Cardiac muscle cell (in vitro differentiated cells and primary cell): ENCODE measurements at regions not wholly inside any gene's neighbourhood (a gene's known extent, or its start where the extent isn't known, plus 50 kb on each side); places are given as distances from the start of the nearest gene placed in this dataset.
"Not testable (repeated sequence)": the region's sequence is repeated elsewhere in the genome, so short reads cannot be mapped to it uniquely, and the experiment has no call there.

ENCODE experiments used
- DNase-seq, 2 donors: peaks; one replicate each; pipeline versions ENCODE4 v3.0.0 to v3.0.0-alpha.2; 2010 to 2017; ENCODE audit warnings: low read depth in 1 of 2, low spot score in 1 of 2
- H3K27ac ChIP-seq: fragments of 200-600 bp; sonication (generic); 2 replicates; pipeline ENCODE4 v1.5.1; 2016
- H3K27me3 ChIP-seq: fragments of 200-600 bp; sonication (generic); 2 replicates; pipeline ENCODE4 v1.6.0; 2016; ENCODE audit warnings: control low read depth
- H3K36me3 ChIP-seq: fragments of 200-600 bp; sonication (generic); 2 replicates; pipeline ENCODE4 v1.5.1; 2016; ENCODE audit warnings: control low read depth
- H3K4me1 ChIP-seq: fragments of 200-600 bp; sonication (generic); 2 replicates; pipeline ENCODE4 v1.8.1; 2017; ENCODE audit warnings: low read depth, mild to moderate bottlenecking, mixed run types
- H3K4me3 ChIP-seq: fragments of 200-600 bp; sonication (generic); 2 replicates; pipeline ENCODE4 v1.5.1; 2016; ENCODE audit warnings: mild to moderate bottlenecking
- H3K9me3 ChIP-seq: fragments of 200-600 bp; sonication (generic); 2 replicates; pipeline ENCODE4 v1.5.1; 2017; ENCODE audit warnings: low read depth, mild to moderate bottlenecking, control low read depth
- TF ChIP-seq, protein P1 (sequence below): IDR thresholded peaks from 2 replicates; pipeline ENCODE4 v1.5.1; 2012; ENCODE audit warnings: low read depth, mild to moderate bottlenecking, low read length

DNA sequence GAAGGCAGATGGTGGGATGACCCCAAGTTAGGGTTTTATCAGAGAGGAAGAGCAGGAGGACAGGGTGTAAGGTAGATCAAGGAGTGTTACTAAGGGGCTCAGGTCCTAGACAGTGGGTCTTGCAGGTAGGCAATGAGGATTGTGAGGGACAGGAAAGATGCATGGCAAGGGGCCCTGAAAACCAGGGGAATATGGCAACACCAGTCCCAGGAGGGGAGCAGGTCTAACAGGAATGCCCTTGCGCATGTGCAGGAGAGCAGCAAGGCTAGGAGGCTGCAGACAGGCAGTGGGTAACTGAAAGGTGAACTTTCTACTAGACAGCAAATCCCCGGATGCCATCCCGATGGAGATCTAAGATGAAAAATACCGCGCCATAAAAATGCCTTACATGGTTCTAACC, 211.3 kb downstream of the ALG10 start:
- H3K27me3 ChIP-seq: no peaks in the 10 kb centered on the region
- no peaks in the 10 kb centered on the region for H3K9me3 ChIP-seq
- TF ChIP-seq, protein P1, sequence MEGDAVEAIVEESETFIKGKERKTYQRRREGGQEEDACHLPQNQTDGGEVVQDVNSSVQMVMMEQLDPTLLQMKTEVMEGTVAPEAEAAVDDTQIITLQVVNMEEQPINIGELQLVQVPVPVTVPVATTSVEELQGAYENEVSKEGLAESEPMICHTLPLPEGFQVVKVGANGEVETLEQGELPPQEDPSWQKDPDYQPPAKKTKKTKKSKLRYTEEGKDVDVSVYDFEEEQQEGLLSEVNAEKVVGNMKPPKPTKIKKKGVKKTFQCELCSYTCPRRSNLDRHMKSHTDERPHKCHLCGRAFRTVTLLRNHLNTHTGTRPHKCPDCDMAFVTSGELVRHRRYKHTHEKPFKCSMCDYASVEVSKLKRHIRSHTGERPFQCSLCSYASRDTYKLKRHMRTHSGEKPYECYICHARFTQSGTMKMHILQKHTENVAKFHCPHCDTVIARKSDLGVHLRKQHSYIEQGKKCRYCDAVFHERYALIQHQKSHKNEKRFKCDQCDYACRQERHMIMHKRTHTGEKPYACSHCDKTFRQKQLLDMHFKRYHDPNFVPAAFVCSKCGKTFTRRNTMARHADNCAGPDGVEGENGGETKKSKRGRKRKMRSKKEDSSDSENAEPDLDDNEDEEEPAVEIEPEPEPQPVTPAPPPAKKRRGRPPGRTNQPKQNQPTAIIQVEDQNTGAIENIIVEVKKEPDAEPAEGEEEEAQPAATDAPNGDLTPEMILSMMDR: no peak
- DNase-seq: no peak
- no peak overlapping the region for H3K27ac ChIP-seq
- no peak overlapping the region for H3K4me3 ChIP-seq
- no peaks in the 10 kb centered on the region for H3K36me3 ChIP-seq
- no peaks in the 10 kb centered on the region for H3K4me1 ChIP-seq

DNA sequence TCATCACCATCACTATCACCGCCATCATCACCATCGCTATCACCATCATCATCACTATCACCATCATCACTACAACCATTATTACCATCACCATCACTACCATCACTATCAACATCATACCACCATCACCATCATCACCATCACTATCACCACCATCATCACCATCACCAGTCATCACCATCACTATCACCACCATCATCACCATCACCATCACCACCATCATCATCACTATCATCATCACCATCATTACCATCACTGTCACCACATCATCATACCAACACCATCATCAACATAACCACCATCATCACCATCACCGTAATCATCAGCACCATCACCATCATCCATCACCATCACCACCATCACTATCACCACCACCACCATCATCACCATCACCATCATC, 213.8 kb downstream of the ALG10 start:
- H3K9me3 ChIP-seq: no peaks in the 10 kb centered on the region

DNA sequence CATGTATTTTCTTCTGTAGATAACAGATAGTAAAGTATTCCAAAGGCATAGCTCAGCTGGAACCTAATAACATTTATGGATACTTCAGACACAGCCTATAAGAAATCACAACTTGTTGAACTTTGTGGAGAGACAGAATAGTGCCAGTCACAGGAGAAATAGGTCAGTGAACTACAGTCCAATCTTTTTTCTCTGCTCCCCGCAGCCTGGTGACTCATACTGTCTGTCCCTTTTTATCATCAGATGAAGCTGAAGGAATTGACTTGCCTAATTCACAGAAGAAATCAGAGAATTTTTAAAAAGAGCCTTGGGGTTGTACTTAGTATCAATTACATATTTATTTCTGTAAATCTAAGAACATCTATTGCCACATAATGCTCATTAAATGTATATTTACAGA, 222.3 kb downstream of the ALG10 start:
- H3K27me3 ChIP-seq: no peaks in the 10 kb centered on the region
- no peaks in the 10 kb centered on the region for H3K9me3 ChIP-seq
- no peak overlapping the region for H3K27ac ChIP-seq
- H3K4me3 ChIP-seq: no peak overlapping the region
- H3K36me3 ChIP-seq: no peaks in the 10 kb centered on the region
- DNase-seq: no peak
- TF ChIP-seq, protein P1: no peak
- no peaks in the 10 kb centered on the region for H3K4me1 ChIP-seq

More for the DNA sequence above, 213.8 kb downstream of the ALG10 start:
- DNase-seq: no peak
- Histone ChIP-seq H3K27ac (no peak overlapping the region), H3K36me3 (no peaks in the 10 kb centered on the region), H3K4me3 (no peak overlapping the region), H3K4me1 (no peaks in the 10 kb centered on the region), H3K27me3 (no peaks in the 10 kb centered on the region)
- TF ChIP-seq, protein P1: no peak

DNA sequence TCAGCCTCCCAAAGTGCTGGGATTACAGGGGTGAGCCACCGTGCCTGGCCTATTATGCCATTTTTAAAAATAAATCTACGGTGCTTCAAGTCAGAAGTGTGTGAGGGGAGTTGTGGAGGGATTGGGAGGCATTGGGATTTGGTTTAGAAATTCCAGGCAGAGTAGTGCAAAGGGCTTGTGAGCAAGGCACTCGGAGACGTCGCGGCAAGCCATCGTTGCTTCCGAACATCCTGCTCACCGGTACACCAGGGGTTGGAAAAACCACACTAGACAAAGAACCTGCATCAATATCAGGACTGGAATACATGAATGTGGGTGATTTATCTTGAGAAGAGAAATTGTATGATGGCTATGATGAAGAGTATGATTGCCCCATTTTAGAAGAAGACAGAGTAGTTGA, 227.0 kb downstream of the ALG10 start:
- no peak for DNase-seq
- Histone ChIP-seq H3K36me3 (no peaks in the 10 kb centered on the region), H3K27ac (no peak overlapping the region), H3K27me3 (no peaks in the 10 kb centered on the region), H3K9me3 (no peaks in the 10 kb centered on the region), H3K4me3 (no peak overlapping the region), H3K4me1 (no peaks in the 10 kb centered on the region)
- TF ChIP-seq, protein P1: no peak

DNA sequence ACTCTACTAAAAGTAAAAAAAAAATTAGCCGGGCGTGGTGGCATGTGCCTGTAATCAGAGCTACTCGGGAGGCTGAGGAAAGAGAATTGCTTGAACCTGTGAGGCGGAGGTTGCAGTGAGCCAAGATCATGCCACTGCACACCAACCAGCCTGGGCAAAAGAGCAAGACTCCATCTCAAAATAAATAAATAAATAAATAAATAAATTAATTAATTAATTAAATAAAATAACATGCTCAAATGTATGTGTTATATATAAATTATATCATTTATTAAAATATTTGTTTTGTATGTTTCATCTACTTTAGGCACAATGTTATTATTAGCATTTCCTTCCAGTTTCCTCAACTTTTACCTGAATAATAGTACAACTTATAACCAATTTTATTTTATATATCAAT, 229.6 kb downstream of the ALG10 start:
- H3K27ac ChIP-seq, H3K4me3 ChIP-seq, H3K9me3 ChIP-seq, H3K36me3 ChIP-seq, DNase-seq, H3K4me1 ChIP-seq, H3K27me3 ChIP-seq: not testable (repeated sequence)

DNA sequence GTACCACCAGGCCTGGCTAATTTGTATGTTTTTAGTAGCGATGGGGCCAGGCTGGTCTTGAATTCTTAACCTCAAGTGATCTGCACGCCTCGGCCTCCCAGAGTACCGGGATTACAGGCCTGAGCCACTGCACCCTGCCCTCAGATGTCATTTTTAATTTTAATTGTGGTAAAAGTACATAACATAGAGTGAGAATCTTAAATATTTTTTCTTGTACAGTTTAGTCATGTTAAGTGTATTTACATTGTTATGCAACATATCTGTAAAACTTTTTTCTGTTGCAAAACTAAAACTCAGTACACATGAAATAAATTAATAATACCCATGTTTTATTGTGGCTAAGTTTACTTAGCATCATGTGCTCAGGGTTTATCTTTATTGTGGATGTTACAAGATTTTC, 231.4 kb downstream of the ALG10 start:
- TF ChIP-seq, protein P1: no peak
- Histone ChIP-seq H3K27me3 (no peaks in the 10 kb centered on the region), H3K9me3 (no peaks in the 10 kb centered on the region), H3K36me3 (no peaks in the 10 kb centered on the region), H3K4me3 (no peak overlapping the region), H3K4me1 (no peaks in the 10 kb centered on the region), H3K27ac (no peak overlapping the region)
- DNase-seq: no peak
